H1 (cell line): ENCODE measurements at regions not wholly inside any gene's neighbourhood (a gene's known extent, or its start where the extent isn't known, plus 50 kb on each side); places are given as distances from the start of the nearest gene placed in this dataset.

ENCODE experiments used
- CTCF ChIA-PET: fragments of 300-600 bp; sonication (Branson Sonifier 250); formaldehyde crosslinking; loops from one replicate; lab custom pipeline; 2021; ENCODE audit not compliant: partially characterized antibody; lab: Charles Lee
- POLR2A ChIA-PET: fragments of 300-600 bp; sonication (Branson Sonifier 250); formaldehyde crosslinking; loops from one replicate; lab custom pipeline; 2021; ENCODE audit warnings: inconsistent platforms; ENCODE audit not compliant: partially characterized antibody; lab: Charles Lee
- DNase-seq, 2 experiments: peaks; one replicate each; pipeline versions ENCODE4 v3.0.0 to v3.0.0-alpha.2; 2010 to 2022; ENCODE audit warnings: low spot score in 2 of 2, low read depth in 1 of 2, mixed read lengths in 1 of 2
- FAIRE-seq: peaks from 2 replicates; lab custom pipeline; 2011; peaks lifted over from hg19 to GRCh38; lab: Jason Lieb, UNC
- H2AFZ ChIP-seq: 2 replicates; pipeline ENCODE4 v1.8.1; 2012; ENCODE audit warnings: low read length, inconsistent platforms
- H2AK5ac ChIP-seq: 2 replicates; pipeline ENCODE4 v1.6.1; 2013; ENCODE audit warnings: low read depth, low read length
- H2BK120ac ChIP-seq: replicated peaks from 2 replicates; pipeline ENCODE3; 2013; ENCODE audit warnings: low read depth, low read length, inconsistent platforms
- H2BK12ac ChIP-seq: 2 replicates; pipeline ENCODE4 v1.6.1; 2013; ENCODE audit warnings: low read depth, low read length
- H2BK15ac ChIP-seq: 2 replicates; pipeline ENCODE4 v1.6.1; 2013; ENCODE audit warnings: low read length
- H2BK20ac ChIP-seq: 2 replicates; pipeline ENCODE4 v1.6.1; 2013; ENCODE audit warnings: low read length
- H2BK5ac ChIP-seq: 2 replicates; pipeline ENCODE4 v1.6.1; 2013; ENCODE audit warnings: low read depth, low read length
- H3K14ac ChIP-seq: 2 replicates; pipeline ENCODE4 v1.6.1; 2013; ENCODE audit warnings: inconsistent platforms; ENCODE audit not compliant: insufficient read length
- H3K18ac ChIP-seq: 2 replicates; pipeline ENCODE4 v1.6.1; 2013; ENCODE audit warnings: low read length; ENCODE audit errors: extremely low read depth
- H3K23ac ChIP-seq: 2 replicates; pipeline ENCODE4 v1.6.1; 2013; ENCODE audit warnings: inconsistent platforms; ENCODE audit not compliant: insufficient read length
- H3K23me2 ChIP-seq: 2 replicates; pipeline ENCODE4 v1.6.1; 2013; ENCODE audit warnings: low read depth, low read length
- H3K27ac ChIP-seq: 2 replicates; pipeline ENCODE4 v1.6.1; 2011; ENCODE audit warnings: low read depth, low read length, inconsistent platforms
- H3K27me3 ChIP-seq, 4 experiments: replicated peaks in 1 of 4; 1 replicate in 1 of 4; 2 replicates in 3 of 4; pipeline versions ENCODE4 v1.6.1 to v1.8.1; 2011 to 2013; ENCODE audit warnings: low read length in 3 of 4, mild to moderate bottlenecking in 3 of 4, inconsistent platforms in 2 of 4, mixed read lengths in 2 of 4, moderate library complexity in 1 of 4; ENCODE audit not compliant: control insufficient read depth in 3 of 4, insufficient read depth in 3 of 4; ENCODE audit errors: extremely low read depth in 1 of 4
- H3K36me3 ChIP-seq, 4 experiments: 2 replicates each; pipeline versions ENCODE4 v1.6.1 to v1.8.1; 2011 to 2013; ENCODE audit warnings: mild to moderate bottlenecking in 4 of 4, low read length in 3 of 4, moderate library complexity in 2 of 4, control low read depth in 1 of 4, inconsistent platforms in 1 of 4; ENCODE audit not compliant: insufficient read depth in 4 of 4, control insufficient read depth in 2 of 4
- H3K4ac ChIP-seq: replicated peaks from 2 replicates; pipeline ENCODE3; 2013; ENCODE audit warnings: low read length, low read depth, mixed read lengths, inconsistent platforms; ENCODE audit not compliant: insufficient read length
- H3K4me1 ChIP-seq, 4 experiments: replicated peaks in 1 of 4; 1 replicate in 1 of 4; 2 replicates in 3 of 4; pipeline versions ENCODE4 v1.6.1 to v1.8.1; 2011 to 2013; ENCODE audit warnings: low read length in 3 of 4, inconsistent platforms in 2 of 4, mixed read lengths in 1 of 4; ENCODE audit not compliant: insufficient read depth in 4 of 4, control insufficient read depth in 3 of 4
- H3K4me2 ChIP-seq, 2 experiments: 2 replicates each; pipeline versions ENCODE4 v1.6.1 to v1.8.1; 2011 to 2013; ENCODE audit warnings: low read depth in 2 of 2, low read length in 2 of 2, control low read depth in 1 of 2, inconsistent platforms in 1 of 2, mild to moderate bottlenecking in 1 of 2; ENCODE audit not compliant: insufficient read depth in 1 of 2
- H3K4me3 ChIP-seq, 4 experiments: fragments of 200-600, 300-600 bp in 1 of 4; sonication (generic), shearing (Covaris generic), sonication (Bioruptor Twin) in 1 of 4; 2 replicates each; pipeline versions ENCODE4 v1.5.1 to v1.8.1; 2011 to 2016; ENCODE audit warnings: low read length in 4 of 4, low read depth in 3 of 4, control low read depth in 2 of 4, inconsistent platforms in 2 of 4, mild to moderate bottlenecking in 2 of 4, mixed read lengths in 1 of 4, moderate library complexity in 1 of 4; ENCODE audit not compliant: insufficient read depth in 2 of 4; ENCODE audit errors: extremely low read depth in 1 of 4
- H3K56ac ChIP-seq: replicated peaks from 2 replicates; pipeline ENCODE3; 2013; ENCODE audit warnings: low read depth, mild to moderate bottlenecking, mixed read lengths, low read length, inconsistent platforms; ENCODE audit not compliant: insufficient read length
- H3K79me1 ChIP-seq: 2 replicates; pipeline ENCODE4 v1.6.1; 2013; ENCODE audit warnings: low read depth, low read length, control low read depth
- H3K79me2 ChIP-seq, 2 experiments: 2 replicates each; pipeline versions ENCODE4 v1.6.1 to v1.8.1; 2012 to 2013; ENCODE audit warnings: low read length in 2 of 2, mild to moderate bottlenecking in 2 of 2, inconsistent platforms in 1 of 2; ENCODE audit not compliant: insufficient read depth in 2 of 2, control insufficient read depth in 1 of 2
- H3K9ac ChIP-seq, 4 experiments: replicated peaks in 1 of 4; 1 replicate in 1 of 4; 2 replicates in 3 of 4; pipeline versions ENCODE4 v1.6.1 to v1.8.1; 2011 to 2013; ENCODE audit warnings: low read depth in 3 of 4, low read length in 3 of 4, control low read depth in 2 of 4, mild to moderate bottlenecking in 2 of 4, moderate library complexity in 2 of 4, inconsistent platforms in 1 of 4; ENCODE audit errors: extremely low read depth in 1 of 4
- H3K9me3 ChIP-seq, 2 experiments: 2 replicates each; pipeline versions ENCODE4 v1.6.1 to v1.8.1; 2012 to 2013; ENCODE audit warnings: mild to moderate bottlenecking in 2 of 2, moderate library complexity in 2 of 2, control low read depth in 1 of 2, inconsistent platforms in 1 of 2, low read depth in 1 of 2, low read length in 1 of 2, mixed read lengths in 1 of 2; ENCODE audit not compliant: insufficient read depth in 2 of 2
- H4K20me1 ChIP-seq, 2 experiments: replicated peaks in 1 of 2; 2 replicates each; pipeline versions ENCODE3 to v1.8.1; 2011 to 2013; ENCODE audit warnings: inconsistent platforms in 2 of 2, low read length in 2 of 2, mild to moderate bottlenecking in 1 of 2; ENCODE audit not compliant: insufficient read depth in 2 of 2, control insufficient read depth in 1 of 2
- H4K5ac ChIP-seq: 2 replicates; pipeline ENCODE4 v1.6.1; 2013; ENCODE audit warnings: low read length, low read depth, mixed read lengths, inconsistent platforms; ENCODE audit not compliant: insufficient read length
- H4K8ac ChIP-seq: 2 replicates; pipeline ENCODE4 v1.8.0; 2013; ENCODE audit warnings: mild to moderate bottlenecking, moderate library complexity, low read length, inconsistent platforms; ENCODE audit not compliant: insufficient read depth; ENCODE audit errors: extremely low read depth
- H4K91ac ChIP-seq: replicated peaks from 2 replicates; pipeline ENCODE3; 2013; ENCODE audit warnings: low read length, mixed read lengths, inconsistent platforms; ENCODE audit not compliant: insufficient read length
- CBX8 ChIP-seq: fragments of 300-800, 300-1000 bp; sonication (generic); IDR thresholded peaks from 2 replicates; pipeline ENCODE4 v1.7.1; 2016; ENCODE audit warnings: low read depth, low read length, borderline replicate concordance
- FOSL1 ChIP-seq: IDR thresholded peaks from 2 replicates; pipeline ENCODE4 v1.6.1; 2011; ENCODE audit warnings: mild to moderate bottlenecking, low read depth, low read length, moderate library complexity; ENCODE audit not compliant: insufficient read depth
- JUN ChIP-seq: IDR thresholded peaks from 2 replicates; pipeline ENCODE4 v1.6.1; 2011; ENCODE audit warnings: low read depth, mild to moderate bottlenecking, improper control_type of control experiment, low read length
- KDM4A ChIP-seq: IDR thresholded peaks from one replicate; pipeline ENCODE4 v1.7.1; 2012; ENCODE audit warnings: low read depth, mild to moderate bottlenecking, moderate library complexity, low read length, inconsistent platforms; ENCODE audit not compliant: severe bottlenecking
- NANOG ChIP-seq: IDR thresholded peaks from 2 replicates; pipeline ENCODE4 v1.6.1; 2011; ENCODE audit warnings: low read length, low read depth, mild to moderate bottlenecking, inconsistent platforms; ENCODE audit not compliant: insufficient read depth, poor library complexity, severe bottlenecking
- NRF1 ChIP-seq: IDR thresholded peaks from 2 replicates; pipeline ENCODE4 v1.6.1; 2011; ENCODE audit warnings: mild to moderate bottlenecking, low read depth, low read length, improper control_type of control experiment
- RXRA ChIP-seq: IDR thresholded peaks from 2 replicates; pipeline ENCODE4 v1.6.1; 2011; ENCODE audit warnings: low read depth, mild to moderate bottlenecking, low read length, moderate library complexity; ENCODE audit not compliant: insufficient read depth
- SAP30 ChIP-seq: fragments of 300-600 bp; sonication (generic); IDR thresholded peaks from 2 replicates; pipeline ENCODE4 v1.7.1; 2012; ENCODE audit warnings: low read length, moderate library complexity, mild to moderate bottlenecking, inconsistent platforms; ENCODE audit not compliant: insufficient read depth, insufficient replicate concordance
- SIX5 ChIP-seq: IDR thresholded peaks from 2 replicates; pipeline ENCODE4 v1.6.1; 2011; ENCODE audit warnings: mild to moderate bottlenecking, low read depth, low read length
- TBP ChIP-seq: IDR thresholded peaks from 2 replicates; pipeline ENCODE4 v1.6.1; 2011; ENCODE audit warnings: low read depth, low read length, improper control_type of control experiment
- ZNF274 ChIP-seq: IDR thresholded peaks from 2 replicates; pipeline ENCODE4 v1.7.0; 2012; ENCODE audit warnings: low read length, borderline replicate concordance; ENCODE audit errors: extremely low read depth
- WGBS, 2 experiments: shearing (Covaris generic) in 1 of 2; methylation state at CpG; one replicate each; pipeline versions ENCODE4 v1.1.6 to v1.1.7; 2013 to 2015; ENCODE audit warnings: low lambda C conversion rate in 2 of 2, mixed read lengths in 2 of 2, inconsistent platforms in 1 of 2, low coverage in 1 of 2, missing lambda C conversion rate in 1 of 2; ENCODE audit not compliant: insufficient replicate concordance in 2 of 2, insufficient coverage in 1 of 2, insufficient read length in 1 of 2; ENCODE audit errors: extremely low coverage in 1 of 2, missing lambda C conversion rate in 1 of 2; 5-methylcytosine and 5-hydroxymethylcytosine counted together
- TF ChIP-seq, protein P1 (sequence below): IDR thresholded peaks from 2 replicates; pipeline ENCODE4 v1.6.1; 2011; ENCODE audit warnings: low read length, improper control_type of control experiment
- TF ChIP-seq, protein P2 (sequence below): IDR thresholded peaks from 2 replicates; pipeline ENCODE4 v1.6.1; 2012; ENCODE audit warnings: inconsistent platforms

DNA sequence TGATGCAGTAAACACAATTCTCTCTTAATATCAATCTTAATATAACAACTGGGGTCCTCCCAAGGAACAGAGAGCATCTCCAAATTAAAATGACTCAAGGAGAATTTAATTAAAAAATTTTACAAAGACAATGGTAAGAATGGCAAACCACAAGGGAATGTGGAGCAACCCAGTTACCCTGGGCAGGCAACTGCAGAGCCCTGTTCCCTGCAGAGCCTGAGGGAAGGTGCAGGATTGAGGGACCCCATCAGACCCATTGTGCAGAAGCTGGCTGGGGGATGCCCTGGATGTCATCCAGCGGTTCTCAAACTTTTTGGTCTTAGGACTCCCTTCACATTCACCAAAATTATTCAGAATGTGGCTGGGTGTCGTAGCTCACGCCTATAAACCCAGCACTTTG is 262.8 kb downstream of the FBXO15 start:
- CTCF ChIA-PET, result interaction anchor here (0.7 to 2.8 kb wide), 3 partner anchors 10 to 172 kb away, joined by 3 to 12 read pairs (median 3); no protein-coding TSS in a partner anchor
- POLR2A ChIA-PET, result no interaction called here
- WGBS, 2 experiments, result 90% methylated on average over 3 of the region's 3 CpGs; no CpG with 5 or more reads in 1 of the 2 experiments
- TF ChIP-seq, protein P1, sequence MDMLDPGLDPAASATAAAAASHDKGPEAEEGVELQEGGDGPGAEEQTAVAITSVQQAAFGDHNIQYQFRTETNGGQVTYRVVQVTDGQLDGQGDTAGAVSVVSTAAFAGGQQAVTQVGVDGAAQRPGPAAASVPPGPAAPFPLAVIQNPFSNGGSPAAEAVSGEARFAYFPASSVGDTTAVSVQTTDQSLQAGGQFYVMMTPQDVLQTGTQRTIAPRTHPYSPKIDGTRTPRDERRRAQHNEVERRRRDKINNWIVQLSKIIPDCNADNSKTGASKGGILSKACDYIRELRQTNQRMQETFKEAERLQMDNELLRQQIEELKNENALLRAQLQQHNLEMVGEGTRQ, result no peak
- TF ChIP-seq KDM4A (no peak), SIX5 (no peak), NANOG (no peak), NRF1 (no peak), FOSL1 (no peak), SAP30 (no peak), ZNF274 (no peak), CBX8 (no peak), JUN (no peak), TBP (no peak), RXRA (no peak)
- TF ChIP-seq, protein P2, sequence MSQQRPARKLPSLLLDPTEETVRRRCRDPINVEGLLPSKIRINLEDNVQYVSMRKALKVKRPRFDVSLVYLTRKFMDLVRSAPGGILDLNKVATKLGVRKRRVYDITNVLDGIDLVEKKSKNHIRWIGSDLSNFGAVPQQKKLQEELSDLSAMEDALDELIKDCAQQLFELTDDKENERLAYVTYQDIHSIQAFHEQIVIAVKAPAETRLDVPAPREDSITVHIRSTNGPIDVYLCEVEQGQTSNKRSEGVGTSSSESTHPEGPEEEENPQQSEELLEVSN, result no peak

More for the DNA sequence above, 262.8 kb downstream of the FBXO15 start:
- Histone ChIP-seq H3K56ac (no peak overlapping the region), H2BK15ac (no peak overlapping the region), H3K14ac (no peak overlapping the region), H3K4me1 (no peaks in the 10 kb centered on the region), H3K36me3 (no peaks in the 10 kb centered on the region), H4K20me1 (no peaks in the 10 kb centered on the region), H2BK120ac (no peak overlapping the region), H3K9ac (no peak overlapping the region), H4K8ac (no peak overlapping the region), H3K27ac (no peak overlapping the region), H3K23me2 (no peaks in the 10 kb centered on the region), H3K18ac (no peak overlapping the region), H3K79me2 (no peaks in the 10 kb centered on the region), H3K4ac (no peak overlapping the region), H3K4me3 (no peak overlapping the region), H3K9me3 (0 out of 4 replicates have a peak, but pooled peaks cover 0 to 2% of the 10 kb centered on the region in 2 experiments), H2BK5ac (no peak overlapping the region), H2BK20ac (no peak overlapping the region), H4K91ac (no peak overlapping the region), H4K5ac (no peak overlapping the region), H3K4me2 (no peak overlapping the region), H3K79me1 (no peaks in the 10 kb centered on the region), H2AK5ac (no peak overlapping the region), H2BK12ac (no peak overlapping the region), H3K23ac (no peak overlapping the region), H3K27me3 (no peaks in the 10 kb centered on the region), H2AFZ (no peak overlapping the region)
- no peak for FAIRE-seq
- DNase-seq, result no peak
